ENCODE measurements at regions not wholly inside any gene's neighbourhood (a gene's known extent, or its start where the extent isn't known, plus 50 kb on each side); places are given as distances from the start of the nearest gene placed in this dataset.

DNA sequence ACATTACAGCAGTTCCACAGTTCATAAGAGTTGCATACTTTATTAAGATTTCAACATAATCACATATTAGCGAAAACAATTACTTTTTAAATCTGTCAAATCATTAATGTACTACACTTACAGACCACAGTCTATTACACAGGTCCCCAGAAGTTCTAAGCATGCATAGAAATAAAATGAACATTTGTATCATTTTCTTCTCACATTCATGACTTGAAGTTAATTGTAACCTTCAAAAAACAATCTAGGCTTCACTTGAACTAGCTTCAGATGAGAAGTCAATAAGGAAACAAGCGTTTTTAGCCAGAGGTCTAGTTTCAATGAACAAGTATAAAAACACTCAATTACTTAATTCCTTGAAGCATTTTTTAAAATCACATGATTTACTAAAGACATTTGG, 238.3 kb downstream of the HACE1 start:
- DNase-seq (ENCODE audit: low read depth in 2 of 3, low spot score in 2 of 3) = no peak

DNA sequence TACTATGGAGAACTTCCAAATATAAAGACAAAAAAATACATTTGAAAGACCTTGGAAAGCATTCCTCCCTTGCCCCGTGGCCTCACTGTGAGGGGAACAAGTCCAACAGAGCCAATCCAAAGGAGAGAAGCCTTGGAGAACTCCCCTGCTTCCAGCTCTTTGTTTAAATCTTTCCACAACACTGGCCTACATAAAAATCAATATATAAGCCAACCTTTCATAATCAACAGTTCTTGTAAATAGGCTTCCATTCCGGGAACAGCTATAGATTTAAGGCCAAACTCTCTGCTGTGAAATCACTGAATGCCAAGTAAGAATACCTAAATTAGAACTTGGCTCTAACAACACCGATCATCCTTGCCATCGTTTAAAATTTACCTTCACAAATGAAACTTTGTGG, 242.1 kb downstream of the HACE1 start:
- DNase-seq (ENCODE audit: low read depth in 2 of 3, low spot score in 2 of 3) = no peak

DNA sequence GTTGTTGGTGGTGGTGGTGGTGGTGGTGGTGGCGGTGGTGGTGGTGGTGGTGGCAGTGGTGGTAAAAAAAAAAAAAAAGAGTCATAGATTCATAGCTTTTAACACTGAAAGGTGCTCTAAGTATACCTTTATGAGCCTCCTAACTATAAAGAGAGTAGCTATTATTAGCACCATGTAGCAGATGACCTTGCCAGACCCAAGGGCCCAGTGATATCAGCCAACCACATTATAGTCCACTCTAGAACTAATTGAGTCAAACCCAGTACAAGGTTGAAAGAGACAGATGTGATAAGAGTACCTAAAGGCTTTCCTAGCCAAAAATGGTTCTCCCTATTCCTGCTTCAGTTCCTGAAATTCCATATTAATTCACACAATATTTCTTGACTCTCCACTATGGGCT, 245.3 kb downstream of the HACE1 start:
- no peak for DNase-seq (ENCODE audit: low read depth in 2 of 3, low spot score in 2 of 3)

DNA sequence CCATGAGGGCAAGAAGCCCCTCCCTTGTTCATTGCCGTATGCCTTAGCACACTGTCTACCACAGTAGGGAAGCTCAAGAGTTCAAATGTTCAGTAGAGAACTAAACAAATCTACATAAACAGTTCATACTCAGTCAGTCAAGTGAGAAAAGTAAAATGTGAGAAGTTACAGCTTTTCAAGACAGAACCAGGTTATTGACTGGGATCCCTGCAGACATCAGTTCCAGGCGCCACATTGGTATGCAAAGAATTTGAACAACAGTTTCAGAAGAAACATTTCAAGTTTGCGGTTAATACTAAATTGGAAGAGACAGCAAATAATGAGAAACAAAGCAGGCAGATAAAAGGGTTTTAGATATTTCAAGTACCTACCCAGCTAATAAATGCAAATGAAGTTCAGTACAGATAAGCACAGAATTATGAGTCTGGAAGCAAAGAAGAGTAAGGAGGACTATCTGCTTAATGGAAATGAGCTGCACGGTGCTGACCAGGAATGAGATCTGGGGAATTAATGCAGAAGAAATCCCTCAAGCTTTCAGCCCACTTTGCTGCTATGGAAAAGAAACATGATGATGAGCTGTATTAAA, 246.2 kb downstream of the HACE1 start:
- DNase-seq (ENCODE audit: low read depth in 2 of 3, low spot score in 2 of 3) = no peak

DNA sequence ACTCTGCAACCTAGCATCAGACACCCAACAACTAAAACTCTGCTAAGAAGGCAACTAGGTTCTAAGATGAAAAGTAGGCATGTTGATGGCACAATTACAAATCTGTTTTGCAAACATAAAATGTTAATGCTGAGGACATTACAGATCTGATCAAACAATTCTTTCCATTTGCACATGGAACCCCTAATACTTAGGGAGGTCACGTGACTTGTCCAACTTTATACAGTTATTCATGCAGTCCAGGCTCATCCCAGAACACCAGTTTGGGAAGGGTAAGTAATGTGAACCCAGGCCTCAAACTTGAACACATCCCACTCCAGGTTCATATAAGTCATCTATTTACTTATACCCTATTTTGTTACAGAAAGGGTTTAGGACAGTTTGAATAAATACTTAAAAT, 247.2 kb downstream of the HACE1 start:
- DNase-seq (ENCODE audit: low read depth in 2 of 3, low spot score in 2 of 3) = no peak

DNA sequence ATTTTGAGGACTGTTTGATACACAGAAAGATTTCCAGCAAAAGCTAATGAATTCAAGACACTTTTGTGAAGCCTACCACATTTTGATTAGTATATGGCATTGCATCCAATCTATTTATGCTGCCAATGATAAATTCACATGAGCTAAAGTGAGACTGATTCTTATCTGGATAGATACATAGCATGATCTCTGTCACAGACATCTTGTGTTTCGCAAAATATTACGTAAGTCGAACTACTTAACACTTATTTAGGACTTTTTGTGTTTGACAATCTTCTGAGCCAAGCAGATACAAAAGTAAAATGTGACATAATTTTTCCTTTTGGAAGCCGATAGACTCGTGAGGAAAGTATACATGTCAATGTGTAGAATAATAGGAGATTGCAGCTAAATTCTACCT, 251.6 kb downstream of the HACE1 start:
- no peak for DNase-seq (ENCODE audit: low read depth in 2 of 3, low spot score in 2 of 3)

DNA sequence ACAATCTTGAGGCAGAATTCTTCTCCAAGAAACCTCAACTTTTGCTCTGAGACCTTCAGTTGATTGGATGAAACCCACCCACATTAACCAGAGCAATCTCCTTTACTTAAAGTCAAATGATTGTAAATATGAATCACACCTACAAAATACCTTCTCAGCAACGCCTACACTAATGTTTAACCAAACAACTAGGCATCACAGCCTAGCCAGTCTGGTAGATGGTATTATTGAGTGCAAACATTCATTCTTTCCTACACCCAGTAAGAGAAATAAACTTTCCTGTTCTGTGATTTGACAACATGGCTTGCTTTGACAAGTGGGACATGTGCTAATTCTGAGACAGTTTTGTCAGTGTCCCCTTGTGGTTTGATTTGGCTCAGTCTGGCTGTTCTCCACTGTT, 252.2 kb downstream of the HACE1 start:
- DNase-seq (ENCODE audit: low read depth in 2 of 3, low spot score in 2 of 3) = no peak

DNA sequence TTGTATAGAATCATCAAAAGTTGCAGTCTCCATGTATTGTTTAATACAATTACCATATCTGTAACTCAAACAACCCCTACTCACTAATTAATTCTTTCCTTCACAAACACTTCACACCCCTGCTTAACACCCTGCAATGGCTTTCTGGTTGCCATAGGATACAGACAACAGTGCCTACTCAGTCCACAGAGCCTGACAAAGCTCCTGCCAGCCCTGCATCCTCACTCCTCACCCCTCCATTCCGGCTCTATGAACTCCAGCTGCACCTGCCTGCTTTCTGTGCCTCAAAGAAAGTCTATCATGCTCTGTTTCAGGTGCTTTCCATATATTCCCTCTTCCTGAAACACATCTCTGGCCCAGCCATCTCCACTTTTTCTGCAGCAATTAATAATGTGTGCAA, 253.4 kb downstream of the HACE1 start:
- DNase-seq (ENCODE audit: low read depth in 2 of 3, low spot score in 2 of 3) = no peak

DNA sequence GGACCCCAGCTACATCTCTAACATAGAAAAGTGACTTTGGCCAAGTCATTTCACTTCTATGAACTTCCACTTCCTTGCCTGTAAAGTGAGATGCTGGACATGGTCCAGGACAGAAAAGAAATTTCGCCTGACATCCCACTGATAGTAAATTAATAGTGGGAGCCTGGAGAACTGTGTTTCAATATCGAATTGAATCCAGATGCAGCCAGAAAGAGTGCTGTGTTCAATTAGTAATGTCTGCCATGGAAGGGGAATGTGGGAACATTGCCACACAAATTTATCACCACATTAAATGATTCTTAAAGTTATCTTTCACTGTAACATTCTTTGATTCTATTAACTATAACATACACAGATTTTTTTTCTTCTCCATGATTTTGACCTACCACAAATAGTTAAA, 255.0 kb downstream of the HACE1 start:
- DNase-seq (ENCODE audit: low read depth in 2 of 3, low spot score in 2 of 3) = no peak

DNA sequence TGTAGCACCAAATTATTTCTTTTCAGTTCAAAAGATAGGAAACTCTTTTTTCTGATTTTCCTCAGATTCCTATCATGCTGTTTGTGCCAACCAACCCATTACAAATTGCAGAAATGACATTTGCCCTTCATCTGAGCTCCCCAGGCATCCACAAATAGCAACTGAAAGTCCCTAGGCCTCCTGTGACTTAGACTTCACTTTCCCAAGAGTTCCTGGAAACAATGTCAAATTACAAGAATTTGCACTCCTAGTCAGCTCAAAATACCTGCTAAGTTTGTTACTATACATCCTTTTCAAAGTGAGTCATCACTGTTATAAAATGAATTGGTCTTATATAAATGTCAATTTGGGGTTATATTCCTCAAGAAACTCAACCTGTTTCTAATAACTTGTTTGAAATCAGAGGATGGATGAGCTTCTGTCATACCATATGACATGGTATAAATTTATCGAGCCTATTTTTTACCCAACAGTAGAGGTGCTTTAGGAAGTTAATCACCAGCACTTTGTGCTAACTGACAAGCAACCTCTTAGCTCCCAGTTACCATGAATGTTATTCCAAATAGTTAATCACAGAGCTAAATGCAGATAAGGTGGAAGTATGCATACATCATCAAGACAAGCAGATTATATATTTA, 256.5 kb downstream of the HACE1 start:
- DNase-seq (ENCODE audit: low read depth in 2 of 3, low spot score in 2 of 3) = no peak

DNA sequence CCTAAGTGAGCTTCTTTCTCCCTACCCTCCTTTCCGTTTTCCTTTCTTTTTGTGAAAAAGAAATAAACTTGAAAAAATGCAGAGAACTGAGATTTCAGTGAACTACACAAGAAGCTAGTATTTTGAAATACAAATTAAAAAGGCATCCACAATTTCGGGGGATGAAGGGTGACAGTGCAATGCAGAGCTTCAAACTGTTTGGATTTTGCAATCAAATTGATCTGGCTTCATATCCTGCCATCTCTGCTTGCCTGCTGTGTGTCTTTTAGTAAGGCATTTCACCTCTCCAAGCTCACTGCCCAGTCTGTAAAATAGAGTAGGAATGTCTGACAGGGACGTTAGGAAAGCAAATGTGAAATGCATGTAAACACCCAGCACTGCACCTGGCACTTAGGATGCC, 258.0 kb downstream of the HACE1 start:
- DNase-seq (ENCODE audit: low read depth in 2 of 3, low spot score in 2 of 3) = no peak

DNA sequence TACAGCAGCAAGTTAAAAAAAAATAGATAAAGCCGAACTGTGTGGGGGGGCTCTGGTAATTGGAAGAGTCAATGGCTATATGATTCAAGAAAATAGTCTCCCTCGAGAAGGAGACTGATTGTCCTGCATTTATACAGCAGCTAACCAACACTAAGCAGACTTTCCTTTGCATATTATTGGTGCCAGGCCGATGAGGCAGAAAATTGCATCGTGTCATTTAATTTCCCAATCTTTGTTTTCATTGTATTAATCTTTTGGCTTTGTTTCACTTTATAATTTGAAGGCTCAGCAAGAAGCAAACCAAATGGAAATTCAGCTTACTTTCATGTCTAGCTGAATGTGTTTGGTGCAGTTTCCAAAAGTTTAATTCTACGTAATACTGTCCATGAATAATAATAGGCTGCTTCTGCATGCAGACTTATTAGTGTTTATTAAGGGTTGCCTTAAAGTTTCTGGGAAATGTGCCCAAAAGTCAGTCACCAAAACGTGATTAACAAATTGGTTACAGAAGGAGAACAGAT, 258.5 kb downstream of the HACE1 start:
- no peak for DNase-seq (ENCODE audit: low read depth in 2 of 3, low spot score in 2 of 3)

DNA sequence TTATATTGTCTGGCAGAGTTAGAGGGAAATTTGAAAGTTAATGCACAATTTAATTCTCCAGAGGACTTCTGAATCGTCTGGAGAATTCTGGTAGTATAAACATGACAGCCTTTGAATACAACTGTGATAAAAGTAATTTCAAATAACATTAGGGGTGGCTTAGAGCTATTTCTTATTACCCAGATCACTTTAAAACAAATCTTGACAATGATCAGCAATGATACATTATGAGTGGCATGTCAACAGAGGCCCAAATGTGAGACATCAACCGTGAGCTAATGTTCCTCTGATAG, 259.1 kb downstream of the HACE1 start:
- no peak for DNase-seq (ENCODE audit: low read depth in 2 of 3, low spot score in 2 of 3)

DNA sequence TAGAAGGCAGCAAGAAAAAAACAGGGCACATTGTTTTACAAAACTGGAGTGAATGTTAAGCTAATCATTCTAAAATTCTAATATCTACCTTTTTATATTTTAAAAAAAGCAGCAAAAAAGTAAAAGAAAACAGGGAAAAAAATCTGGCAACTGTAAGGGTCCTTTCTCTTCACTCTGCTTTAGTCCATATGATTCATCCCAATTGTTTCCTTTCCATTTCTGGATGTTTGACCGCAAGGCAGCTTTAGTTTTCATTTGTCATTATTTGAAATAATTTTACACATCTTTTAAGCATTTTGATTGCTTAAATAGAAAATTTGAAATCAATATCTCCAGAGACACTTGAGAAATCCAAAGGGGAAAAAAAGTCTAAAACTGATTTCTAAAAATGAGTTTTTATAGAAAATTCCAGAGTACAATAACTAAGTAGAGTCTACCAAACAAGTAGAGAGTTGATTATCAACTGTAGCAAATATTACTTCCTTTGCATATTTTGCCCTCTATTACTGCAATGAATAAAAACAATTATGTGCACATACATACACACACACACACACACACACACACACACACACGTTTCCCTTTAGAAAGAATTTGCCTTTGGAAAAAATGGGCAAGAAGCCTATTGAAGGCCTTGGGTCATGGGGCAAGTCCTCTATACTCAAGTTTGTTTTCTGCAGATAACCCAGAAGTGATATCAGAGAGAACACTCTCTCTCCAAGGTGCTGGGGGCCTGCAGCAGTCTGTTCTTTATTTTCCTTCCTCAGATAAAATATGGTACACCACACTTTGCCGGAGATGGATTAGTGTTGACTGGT, 259.7 kb downstream of the HACE1 start:
- no peak for DNase-seq (ENCODE audit: low read depth in 2 of 3, low spot score in 2 of 3)

DNA sequence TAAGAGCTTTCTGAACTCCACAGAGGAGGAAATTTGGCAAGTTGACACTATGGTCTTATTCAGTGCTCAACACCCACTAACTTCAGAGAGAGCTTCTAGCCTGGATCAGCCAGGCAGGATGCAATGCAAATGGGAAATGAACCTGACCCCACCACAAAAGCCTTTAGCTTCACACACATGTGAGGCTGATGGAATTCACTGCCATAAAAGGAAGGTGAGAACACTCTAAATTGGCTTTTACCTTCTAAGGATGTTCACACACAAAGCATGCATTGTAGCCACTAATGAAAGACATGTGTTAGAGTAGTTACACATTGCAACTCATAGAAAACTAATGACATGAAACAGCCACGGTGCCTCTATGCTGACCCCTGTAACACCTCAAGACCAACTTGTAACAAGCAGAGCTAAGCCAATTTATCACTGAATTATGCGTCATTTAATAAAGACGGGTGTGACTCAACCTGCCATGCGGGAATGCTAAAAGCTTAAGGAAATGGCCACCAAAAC, 262.1 kb downstream of the HACE1 start:
- no peak for DNase-seq (ENCODE audit: low read depth in 2 of 3, low spot score in 2 of 3)

DNA sequence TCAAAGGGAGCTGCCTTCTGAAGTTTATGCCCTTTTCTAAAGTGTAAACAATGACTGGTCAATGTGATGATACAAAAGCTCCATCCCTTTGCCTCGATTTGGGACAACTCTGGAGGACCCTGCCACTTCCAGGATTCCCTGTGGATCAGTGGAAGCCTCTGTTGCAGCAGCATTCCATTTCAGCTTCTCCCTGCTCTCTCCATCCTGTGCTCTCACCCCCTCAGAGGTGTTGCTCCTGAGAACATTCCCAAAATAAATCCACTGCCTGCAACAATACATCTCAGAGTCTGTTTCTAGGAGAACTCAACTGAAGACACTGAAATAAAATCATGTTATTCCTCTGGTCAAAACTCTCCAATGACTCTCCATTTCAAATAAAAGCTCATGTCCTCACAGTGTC, 263.6 kb downstream of the HACE1 start:
- no peak for DNase-seq (ENCODE audit: low read depth in 2 of 3, low spot score in 2 of 3)

DNA sequence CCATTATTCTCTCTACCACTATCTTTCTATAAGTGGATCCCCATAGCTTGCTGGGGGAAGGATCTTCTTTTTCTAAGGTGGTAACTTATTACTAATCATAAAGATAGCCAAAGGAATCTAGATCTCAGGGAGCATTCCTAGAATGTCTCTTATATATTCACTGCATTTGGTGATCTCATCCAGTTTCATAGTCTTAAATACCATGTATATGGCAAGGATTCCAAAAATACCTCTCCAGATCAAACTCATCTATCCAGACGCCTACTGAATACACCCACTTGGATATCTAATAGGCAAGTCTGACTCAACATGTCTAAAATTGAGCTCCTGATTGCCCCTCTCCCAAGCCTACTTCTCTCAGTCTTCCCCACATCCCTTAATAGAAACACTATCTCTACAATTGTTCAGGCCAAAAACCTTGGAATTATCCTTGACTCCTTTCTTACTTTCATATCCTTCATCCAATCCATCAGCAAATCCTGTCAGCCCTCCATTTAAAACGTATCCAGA, 264.4 kb downstream of the HACE1 start:
- no peak for DNase-seq (ENCODE audit: low read depth in 2 of 3, low spot score in 2 of 3)

DNA sequence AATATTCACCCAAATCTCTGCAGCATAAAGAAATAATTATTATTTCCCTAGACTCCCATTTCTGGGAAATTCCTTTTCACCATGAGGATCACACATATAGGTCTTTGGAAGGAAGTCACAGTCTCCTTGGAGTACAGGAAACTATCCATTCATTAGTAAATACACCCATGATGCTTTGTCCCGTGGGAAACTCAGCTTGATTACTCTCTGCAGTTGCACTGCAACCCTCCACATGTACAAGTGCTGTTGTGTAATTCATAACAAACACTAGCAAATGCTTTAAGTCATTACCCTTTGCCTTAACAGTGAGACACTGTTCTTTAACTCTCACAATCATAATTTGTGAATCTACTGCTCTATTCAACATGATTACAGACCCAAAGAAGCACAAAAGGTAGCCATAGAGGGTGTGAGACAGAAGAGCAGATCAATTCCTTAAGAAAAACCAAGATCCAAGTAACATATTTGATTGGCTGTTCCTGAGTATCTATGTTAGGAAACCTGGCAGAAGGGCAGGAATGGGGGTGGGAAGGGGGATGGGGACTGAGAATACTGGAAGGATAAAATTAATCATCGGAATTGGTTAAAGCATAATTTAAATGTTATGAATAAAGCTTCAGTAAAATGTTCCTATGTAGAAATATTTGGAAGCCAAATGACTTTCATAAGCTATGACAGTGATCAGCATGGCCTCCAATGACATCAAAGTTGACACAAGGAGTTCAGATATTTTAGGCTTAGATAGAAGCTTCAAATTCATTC, 268.0 kb downstream of the HACE1 start:
- no peak for DNase-seq (ENCODE audit: low read depth in 2 of 3, low spot score in 2 of 3)

DNA sequence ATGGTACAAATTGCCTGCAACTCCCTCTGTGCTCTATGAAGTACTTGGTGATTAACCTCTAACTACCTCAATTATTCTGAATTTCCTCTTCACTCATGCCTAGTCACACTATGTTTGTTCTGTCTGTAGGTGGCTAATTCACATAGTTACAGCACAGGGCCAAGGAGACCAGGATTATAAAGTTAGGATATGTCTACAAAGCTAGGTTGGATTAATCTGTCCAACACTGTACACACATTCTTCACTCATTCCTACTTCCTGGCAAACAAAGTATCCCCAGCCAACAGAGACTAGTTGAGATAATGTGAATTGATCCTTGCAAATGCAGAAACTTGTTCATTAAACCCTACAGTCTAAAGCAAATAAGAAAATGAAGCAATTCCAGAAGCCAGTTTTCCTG, 269.8 kb downstream of the HACE1 start:
- DNase-seq (ENCODE audit: low read depth in 2 of 3, low spot score in 2 of 3) = no peak

DNA sequence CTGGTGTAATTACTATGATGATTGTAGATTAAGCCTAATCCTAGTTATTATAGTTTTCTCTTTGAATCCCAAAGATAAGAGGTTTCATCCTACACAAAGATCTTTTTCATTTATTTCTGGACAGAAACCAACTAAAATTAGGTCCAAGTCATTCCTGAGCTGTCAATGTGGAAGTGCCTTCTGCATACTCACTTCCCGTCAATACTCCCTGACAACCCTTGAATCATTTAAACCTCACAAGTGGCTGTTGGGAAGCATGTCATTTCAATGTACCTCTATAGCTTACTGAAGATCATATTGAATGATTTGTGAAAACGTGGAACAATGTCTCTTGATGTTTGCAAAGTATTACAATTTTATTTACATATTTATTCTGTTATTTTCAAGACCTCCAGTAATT, 274.1 kb downstream of the HACE1 start:
- DNase-seq (ENCODE audit: low read depth in 2 of 3, low spot score in 2 of 3) = no peak

DNA sequence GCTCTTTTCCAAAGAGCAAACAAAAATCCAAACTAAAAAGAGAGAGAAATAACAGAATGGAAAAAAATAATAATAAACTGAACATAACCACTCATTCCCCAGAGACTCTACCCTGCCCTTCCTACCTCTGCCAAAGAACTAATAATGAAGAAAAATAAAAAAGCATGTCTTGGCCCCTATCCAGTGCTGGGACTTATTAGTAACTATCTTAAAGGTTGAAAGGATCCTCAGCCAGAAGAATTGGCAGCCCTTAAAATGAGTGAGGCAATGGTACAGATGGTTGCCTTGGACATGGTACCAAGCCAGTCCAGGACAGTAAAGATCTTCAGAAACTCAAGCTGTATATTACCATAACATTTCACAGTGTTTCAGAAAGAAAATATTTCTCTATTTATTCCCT, 279.3 kb downstream of the HACE1 start:
- DNase-seq (ENCODE audit: low read depth in 2 of 3, low spot score in 2 of 3) = no peak
